HG03097 (cell line): ENCODE measurements at regions not wholly inside any gene's neighbourhood (a gene's known extent, or its start where the extent isn't known, plus 50 kb on each side); places are given as distances from the start of the nearest gene placed in this dataset.
"Not testable (repeated sequence)": the region's sequence is repeated elsewhere in the genome, so short reads cannot be mapped to it uniquely, and the experiment has no call there.

Experiments used
- ATAC-seq: cut with Tn5 transposase; IDR thresholded peaks from one replicate; pipeline ENCODE4 v1.9.1; 2021; ENCODE audit not compliant: unreplicated experiment, low FRiP score

GRCh38 chr9:107810461-107810961 lies 320.9 kb upstream of the KLF4 start:
- no peak for ATAC-seq

DNA sequence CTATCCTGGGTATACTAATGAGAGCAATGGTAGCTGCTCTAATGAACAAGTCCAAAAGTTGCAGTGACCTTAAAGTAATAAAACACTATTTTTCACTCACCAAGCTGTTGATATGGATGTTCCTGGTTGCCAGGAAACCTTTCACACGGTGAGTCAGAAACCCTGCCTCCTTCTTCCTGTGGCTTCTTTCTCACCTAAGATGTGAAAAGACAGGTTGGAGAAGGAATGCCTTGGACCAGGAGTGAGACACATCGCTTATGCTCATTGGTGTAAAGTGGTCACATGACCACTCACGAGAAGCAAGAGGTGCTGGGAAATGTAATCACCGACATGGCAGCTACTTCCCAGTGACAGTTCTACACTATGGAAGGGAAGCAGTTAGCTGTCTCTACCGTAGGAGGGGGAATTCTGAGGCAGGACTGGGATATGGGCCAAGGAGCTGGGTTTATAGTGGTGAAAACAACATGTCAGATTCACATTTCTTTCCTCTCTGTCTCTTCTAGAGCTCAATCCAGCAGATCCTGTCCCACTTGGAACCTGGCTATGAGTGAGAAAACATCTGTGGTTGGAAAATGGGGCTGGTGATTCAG lies 320.4 kb upstream of the KLF4 start:
- ATAC-seq, result no peak

GRCh38 chr9:107807183-107807582 lies 317.6 kb upstream of the KLF4 start:
- ATAC-seq, result no peak

DNA sequence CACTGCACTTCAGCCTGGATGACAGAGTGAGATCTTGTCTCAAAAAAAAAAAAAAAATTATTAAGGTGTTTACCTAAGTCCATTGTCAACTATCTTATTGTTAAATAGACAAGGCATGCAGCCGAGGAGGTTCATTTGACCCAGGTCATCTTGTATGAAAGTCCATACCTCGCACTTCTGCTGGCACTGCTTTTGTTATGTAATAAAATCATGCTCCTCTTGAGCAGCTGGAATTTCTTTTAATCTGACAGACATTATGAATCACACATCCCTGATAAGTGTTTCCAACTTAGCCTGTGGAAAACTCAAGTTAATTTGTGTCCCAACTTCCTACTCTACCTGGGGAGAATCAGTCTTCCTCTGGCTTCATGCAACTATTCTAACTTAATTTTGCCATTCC lies 315.6 kb upstream of the KLF4 start:
- ATAC-seq, result no peak

- no peak for ATAC-seq
These were observed 304.7 kb upstream of the KLF4 start for GRCh38 chr9:107794259-107794658.

DNA sequence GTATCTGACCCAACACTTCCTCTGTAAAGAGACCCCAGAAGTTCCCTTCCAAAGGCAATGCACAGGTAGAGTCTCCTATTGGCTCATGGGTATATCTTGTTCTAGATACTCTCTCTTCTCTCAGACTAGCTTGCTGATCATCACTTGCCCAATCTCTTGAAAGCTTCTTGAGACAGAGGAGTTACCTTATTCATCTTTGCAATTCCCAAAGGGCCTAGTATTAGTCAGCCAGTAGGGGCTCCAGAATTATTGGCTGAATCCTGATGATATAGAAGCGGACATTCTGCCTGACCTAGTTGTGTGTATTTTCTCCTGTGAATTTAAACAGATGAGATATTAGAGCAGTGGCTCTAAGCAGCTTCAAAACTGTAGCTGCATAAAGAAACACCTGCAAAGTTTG lies 304.0 kb upstream of the KLF4 start:
- no peak for ATAC-seq

DNA sequence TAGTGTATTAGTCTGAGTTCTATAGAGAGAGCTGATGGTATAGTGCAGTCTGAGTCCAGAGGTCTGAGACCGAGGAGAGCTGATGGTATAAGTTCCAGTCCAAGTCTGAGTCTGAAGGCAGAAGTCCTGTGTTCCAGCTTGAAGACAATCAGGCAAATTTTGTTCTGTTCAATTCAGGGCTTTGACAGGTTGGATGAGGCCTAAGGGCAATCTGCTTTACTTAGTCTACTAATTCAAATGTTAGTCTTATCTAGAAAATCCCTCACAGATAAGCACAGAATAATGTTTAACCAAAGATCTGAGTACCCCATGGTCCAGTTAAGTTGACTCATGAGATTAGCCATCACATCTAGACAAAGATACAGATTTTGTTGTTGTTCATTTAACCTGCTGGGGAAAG lies 303.0 kb upstream of the KLF4 start:
- no peak for ATAC-seq

GRCh38 chr9:107792006-107792405 lies 302.4 kb upstream of the KLF4 start:
- ATAC-seq, result no peak

DNA sequence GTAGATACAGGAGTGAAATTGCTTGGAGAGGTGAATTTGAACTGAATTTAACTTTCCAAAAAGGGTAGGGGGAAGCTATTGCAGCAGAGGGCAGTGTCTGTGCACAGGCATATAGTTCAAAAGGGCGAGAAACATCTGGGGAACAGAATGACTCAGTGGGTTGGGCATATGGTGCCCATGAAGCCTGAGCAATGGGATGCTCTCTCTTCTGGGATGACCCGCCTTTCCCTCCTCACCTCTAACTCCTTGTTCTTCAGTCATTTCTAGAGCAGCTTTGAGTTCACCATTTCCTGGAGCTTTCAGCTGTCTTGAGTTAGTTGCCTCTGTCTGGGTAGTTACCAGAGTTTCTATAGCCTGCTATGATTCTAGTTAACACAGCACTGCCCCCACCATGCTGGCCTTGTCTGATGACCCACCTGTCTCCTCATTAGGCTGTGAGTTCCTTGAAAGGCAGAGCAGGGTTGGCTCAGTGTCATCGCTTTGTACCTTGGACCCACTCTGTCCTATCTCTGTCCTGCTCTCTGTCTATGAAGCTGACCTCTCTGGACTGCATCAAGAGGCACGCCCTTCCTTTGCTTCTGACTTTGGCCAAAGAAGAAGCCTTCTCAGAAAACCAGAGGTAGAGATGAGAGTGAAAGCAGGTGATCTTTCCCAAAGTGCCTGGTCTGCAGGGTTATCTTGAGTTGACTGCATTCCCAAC lies 299.6 kb upstream of the KLF4 start:
- no peak for ATAC-seq

DNA sequence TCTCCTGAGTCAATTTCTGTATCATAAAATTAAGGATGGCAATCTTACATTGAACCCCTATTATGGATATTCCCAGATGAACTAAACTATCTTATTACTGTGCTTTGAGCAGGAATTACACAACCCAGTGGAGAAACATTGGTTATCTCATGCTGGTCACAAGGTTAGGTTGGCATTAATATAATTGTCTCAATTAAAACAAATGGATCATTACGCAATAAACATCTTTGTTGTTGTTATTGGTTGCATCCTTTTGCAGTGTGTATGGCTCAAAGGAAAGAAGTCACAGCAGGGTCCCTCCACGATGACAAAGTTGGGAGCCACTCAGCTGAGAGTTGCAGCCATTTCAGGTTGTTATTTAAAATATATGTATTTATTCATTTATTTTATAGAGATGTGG lies 297.0 kb upstream of the KLF4 start:
- no peak for ATAC-seq

DNA sequence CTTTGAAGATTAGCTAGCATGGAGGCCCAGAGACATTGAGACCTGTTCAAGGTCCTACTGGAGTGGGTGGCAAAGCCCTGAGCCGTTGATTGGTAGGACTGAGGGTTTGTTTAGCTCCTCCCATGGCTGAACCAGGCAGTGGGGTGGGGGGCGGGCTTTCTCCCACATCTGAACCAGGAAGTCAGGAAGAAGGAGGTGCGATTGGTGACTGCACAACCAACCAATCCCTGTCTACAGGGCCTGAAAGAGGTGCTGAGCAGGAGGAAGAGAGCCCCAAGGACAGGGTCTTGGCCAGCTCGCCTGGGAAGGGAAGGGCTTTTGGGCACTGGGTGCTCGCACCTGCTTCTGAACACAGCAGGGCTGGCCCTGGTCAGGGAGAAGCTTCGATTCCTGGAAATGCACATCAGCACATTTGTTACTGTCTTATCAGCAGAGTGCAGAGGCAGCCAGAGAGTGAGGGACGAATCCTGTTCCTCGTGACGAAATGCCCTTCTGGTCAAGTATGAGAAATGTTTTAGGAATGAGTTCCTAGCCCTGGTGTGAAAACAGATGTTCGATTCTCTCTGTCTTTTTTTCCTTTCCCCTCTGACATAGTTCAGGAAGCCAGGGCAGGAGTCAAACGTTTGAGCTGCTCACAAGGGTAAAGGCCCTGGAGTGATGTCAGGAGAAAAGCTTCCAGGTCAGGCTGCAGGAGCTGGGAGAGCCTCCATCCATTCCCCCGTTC lies 294.8 kb upstream of the KLF4 start:
- ATAC-seq, result no peak

GRCh38 chr9:107782789-107783188 lies 293.2 kb upstream of the KLF4 start:
- ATAC-seq, result no peak

DNA sequence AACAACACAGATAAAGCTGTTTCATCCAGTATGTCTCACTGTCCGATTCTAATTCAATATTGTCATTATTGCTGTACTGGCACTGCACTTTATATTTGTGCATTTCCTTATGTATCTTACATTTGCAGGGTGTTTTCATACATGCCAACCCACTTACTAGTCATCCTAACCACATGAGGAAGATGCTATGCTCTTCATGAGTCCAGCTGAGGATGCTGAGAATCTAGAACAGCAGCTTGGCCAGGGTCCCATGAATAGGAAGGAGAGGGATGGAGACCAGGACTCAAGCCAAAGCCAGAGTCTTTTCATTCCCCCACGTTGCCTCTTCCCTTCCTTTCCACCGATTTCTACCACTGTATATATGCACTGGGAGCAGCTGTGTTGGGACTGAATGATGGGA lies 292.8 kb upstream of the KLF4 start:
- ATAC-seq, result no peak

- ATAC-seq, result no peak
These were observed 291.4 kb upstream of the KLF4 start for GRCh38 chr9:107780960-107781359.

- no peak for ATAC-seq
These were observed 290.2 kb upstream of the KLF4 start for GRCh38 chr9:107779731-107780130.

- ATAC-seq, result no peak
These were observed 289.1 kb upstream of the KLF4 start for GRCh38 chr9:107778661-107779060.

DNA sequence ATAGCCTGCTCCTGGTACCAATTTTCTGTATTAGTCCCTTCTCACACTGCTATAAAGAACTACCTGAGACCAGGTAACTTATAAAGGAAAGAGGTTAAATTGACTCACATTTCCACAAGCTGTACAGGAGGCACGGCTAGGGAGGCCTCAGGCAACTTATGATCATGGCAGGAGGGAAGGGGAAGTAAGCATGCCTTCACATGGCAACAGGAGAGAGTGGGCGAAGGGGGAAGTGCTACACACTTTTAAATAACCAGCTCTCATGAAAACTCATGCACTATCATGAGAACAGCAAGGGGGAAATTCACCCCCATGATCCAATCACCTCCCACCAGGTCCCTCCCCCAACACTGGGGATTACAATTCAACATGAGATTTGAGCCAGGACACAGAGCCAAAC lies 284.5 kb upstream of the KLF4 start:
- not testable (repeated sequence) for ATAC-seq

GRCh38 chr9:107772988-107773387 lies 283.4 kb upstream of the KLF4 start:
- no peak for ATAC-seq

DNA sequence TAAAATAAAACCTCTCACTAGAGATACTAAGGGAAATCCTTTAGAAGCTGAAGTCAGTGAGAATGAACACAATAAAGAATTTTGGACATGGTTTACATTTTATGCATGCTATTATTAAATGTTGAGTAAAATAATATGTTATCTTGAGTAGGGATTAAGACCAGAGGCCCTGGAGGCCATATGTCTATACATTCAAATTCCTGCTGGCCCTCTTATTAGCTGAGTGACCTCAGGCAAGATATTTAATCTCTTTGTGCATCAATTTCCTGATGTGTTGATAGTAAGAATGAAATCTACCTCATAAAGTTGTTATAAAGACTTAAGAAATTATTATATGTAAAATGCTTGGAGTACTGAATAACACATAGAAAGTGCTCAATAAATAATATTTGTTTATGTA lies 281.1 kb upstream of the KLF4 start:
- ATAC-seq, result no peak

DNA sequence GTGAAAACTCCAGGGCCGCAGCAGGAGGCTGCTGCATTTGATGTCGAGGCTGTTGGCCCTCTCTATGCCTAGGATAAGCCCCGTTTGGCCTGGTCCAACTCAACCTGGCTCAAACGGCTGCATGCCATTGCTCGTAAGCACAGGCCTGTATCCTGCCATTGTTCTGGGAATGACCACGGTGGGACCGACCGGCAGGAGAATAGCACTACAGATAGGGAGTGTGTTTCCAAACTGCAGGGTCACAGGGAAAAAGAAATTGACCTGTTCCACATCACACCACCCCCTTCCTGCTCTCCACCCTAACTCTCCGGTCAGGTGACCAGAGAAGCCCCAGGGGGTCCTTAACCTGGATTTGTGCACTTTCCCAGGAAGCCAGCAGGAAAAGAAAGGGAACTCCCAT lies 278.7 kb upstream of the KLF4 start:
- no peak for ATAC-seq

- no peak for ATAC-seq
These were observed 278.1 kb upstream of the KLF4 start for GRCh38 chr9:107767711-107768110.

DNA sequence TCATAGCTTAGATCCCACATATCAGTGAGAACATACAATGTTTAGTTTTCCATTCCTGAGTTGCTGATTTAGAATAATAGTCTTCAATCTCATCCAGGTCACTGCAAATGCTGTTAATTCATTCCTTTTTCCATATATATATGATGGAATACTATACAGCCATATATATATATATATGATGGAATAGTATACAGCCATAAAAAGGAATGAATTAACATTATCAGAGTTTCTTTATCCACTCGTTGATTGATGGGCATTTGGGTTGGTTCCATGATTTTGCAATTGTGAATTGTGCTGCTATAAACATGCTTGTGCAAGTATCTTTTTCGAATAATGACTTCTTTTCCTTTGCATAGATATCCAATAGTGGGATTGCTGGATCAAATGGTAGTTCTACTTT lies 273.9 kb upstream of the KLF4 start:
- not testable (repeated sequence) for ATAC-seq
